RPMI7951 (cell line): ENCODE measurements at regions not wholly inside any gene's neighbourhood (a gene's known extent, or its start where the extent isn't known, plus 50 kb on each side); places are given as distances from the start of the nearest gene placed in this dataset.

Source experiments
- DNase-seq: peaks from one replicate; pipeline ENCODE4 v3.0.0-alpha.2; 2012; ENCODE audit warnings: low read depth

DNA sequence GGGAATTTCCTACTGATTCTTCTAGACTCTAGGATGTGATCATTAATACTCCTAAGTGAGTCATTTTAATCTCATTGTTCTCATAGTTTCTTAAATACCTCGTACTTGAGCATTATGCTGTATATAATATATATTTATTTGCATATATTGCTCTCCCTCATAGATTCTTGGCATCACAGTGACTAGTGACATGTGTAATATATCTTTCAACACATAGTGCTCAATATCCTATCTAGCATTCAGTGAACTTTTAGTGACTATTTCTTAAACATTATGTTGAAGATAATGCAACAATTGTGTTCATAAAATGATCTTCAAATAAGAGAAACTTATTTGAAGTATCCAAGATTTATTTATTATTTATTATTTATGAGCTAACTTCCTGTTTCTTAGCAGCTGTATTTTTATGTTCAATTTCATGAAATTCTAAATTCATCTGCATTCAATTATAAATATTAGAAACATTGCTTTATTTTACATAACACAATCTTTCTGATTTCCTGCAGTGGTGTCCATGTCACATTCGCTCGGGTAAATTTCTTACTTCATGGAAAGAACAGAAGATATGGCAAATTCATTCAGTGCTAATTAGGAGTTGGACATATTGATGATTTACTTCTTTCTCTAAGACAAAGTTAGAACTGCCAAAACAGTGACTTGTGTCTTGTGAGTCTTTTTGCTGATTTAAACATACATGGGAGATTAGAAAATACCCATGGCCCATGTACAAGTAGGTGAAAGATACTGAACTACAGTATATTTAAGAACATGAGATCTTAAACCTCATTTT lies 1095.5 kb upstream of the IGFBP7 start:
- no peak for DNase-seq

GRCh38 chr4:58192217-58192616 lies 1082.0 kb upstream of the IGFBP7 start:
- DNase-seq: no peak

DNA sequence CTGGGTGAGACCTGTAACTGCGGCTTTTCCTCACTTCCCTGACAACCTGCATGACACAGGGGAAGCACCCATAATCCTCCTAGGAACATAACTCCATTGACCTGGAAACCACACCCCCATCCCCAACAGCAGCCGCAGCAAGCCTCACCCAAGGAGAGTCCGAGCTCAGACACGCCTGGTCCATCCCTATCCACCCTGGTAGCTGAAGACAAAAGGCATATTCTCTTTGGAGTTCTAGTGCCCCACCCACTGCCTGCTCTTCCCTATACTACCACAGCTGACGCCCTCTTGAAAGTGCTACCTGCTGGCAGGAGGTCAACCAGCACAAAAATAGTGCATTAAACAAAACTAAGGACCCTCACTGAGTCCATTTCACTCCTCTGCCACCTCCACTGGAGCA lies 1080.9 kb upstream of the IGFBP7 start:
- DNase-seq: no peak

- no peak for DNase-seq
Observed at GRCh38 chr4:58188316-58188715, 1078.1 kb upstream of the IGFBP7 start.

- no peak for DNase-seq
Observed at GRCh38 chr4:58175024-58175423, 1064.8 kb upstream of the IGFBP7 start.

GRCh38 chr4:58166490-58166889 lies 1056.3 kb upstream of the IGFBP7 start:
- DNase-seq: no peak

DNA sequence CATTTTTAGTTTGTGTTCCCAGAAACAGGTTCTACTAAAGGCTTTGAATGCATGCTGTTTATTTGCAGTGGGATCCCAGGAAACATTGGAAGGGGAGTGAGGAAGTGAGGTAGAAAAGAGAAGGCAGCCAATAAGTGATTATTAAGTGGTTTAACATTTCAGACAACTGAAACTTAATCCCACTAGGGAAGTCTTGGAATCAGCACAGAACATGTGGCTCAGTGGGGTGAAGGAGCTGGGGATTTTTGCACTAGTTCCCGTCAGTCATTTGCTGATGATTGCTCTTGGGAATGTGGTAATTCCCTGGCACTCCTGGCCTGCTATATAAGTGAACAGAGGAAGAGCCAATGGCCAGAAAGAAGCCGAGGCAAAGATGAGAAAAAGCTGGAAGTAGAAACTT lies 1053.0 kb upstream of the IGFBP7 start:
- no peak for DNase-seq

DNA sequence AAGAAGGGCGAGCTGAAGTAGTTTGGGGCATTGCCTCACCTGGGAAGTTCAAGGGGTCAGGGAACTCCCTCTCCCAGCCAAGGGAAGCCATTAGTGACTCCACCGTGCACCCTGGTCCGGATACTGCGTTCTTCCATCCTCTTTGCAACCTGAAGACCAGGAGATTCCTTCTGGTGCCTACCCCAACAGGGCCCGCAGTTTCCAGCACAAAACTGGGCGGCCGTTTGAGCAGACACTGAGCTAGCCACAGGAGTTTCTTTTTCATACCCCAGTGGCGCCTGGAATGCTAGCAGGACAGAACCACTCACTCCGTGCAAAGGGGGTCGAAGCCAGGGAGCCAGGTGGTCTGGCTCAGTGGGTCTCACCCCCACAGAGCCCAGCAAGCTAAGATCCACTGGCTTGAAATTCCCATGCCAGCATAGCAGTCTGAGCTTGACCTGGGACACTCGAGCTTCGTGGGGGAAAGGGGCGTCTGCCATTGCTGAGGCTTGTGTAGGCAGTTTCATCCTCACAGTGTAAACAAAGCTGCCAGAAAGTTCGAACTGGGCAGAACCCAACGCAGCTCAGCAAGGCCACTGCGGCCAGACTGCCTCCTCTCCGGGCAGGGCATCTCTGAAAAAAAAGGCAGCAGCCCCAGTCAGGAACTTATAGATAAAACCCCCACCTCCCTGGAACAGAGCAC lies 1039.4 kb upstream of the IGFBP7 start:
- DNase-seq: no peak

DNA sequence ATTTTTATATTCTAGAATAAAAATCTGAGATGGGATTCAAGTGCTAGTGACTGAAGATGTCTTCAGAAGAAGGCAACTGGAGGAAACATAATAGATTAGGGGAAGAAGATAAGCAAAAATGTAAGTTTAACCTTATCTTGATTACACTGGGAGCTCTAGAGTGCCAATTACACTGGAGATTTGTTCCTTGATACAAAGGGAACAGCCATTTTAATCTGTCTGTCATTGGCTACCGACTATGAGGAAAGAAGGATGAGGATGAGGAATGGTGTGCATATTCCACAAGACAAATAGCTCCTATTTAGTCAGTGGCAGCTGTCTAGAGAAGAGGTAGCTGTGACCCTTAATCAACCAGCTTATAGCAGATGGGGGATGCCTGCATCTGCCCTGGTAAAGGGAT lies 1034.5 kb upstream of the IGFBP7 start:
- DNase-seq: no peak

GRCh38 chr4:58138786-58139668 lies 1028.8 kb upstream of the IGFBP7 start:
- DNase-seq: no peak

GRCh38 chr4:58136604-58137003 lies 1026.4 kb upstream of the IGFBP7 start:
- no peak for DNase-seq

DNA sequence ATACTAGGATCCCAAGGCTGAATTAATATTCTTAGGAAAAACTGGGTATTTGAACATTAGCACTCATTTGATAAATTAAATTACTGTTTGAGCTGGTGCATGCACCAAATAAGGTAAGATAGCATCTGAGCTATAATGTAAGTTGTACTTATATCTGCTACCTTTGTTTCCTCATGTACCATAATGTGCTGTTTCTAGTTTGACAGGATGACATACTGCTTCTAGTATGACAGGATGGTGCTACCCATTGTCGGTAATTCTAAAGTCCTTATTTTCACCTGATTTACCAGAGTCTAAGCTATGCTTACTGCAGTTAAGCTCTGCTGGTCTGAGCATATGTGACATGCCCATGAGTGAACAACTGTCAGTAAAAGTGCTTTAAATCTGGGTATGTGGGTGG lies 1017.5 kb upstream of the IGFBP7 start:
- DNase-seq: no peak

- no peak for DNase-seq
Observed at GRCh38 chr4:58119298-58119697, 1009.1 kb upstream of the IGFBP7 start.

DNA sequence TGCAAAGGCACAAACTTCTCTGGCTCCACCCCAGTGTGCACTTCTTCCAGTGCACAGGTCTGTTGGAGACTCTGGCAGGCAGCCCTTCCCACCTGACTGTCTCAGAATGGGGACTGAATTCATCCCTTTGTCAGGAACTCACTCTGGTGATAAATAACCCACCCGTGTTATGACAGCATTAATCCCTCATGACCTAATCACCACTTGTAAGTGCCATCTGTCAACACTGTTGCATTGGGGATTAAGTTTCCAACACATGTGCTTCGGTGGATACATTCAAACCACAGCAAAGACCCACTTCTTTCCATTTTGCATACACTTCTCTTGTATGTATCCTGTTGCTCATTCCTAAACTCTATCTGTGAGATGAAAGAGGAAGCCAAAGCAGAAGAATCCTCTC lies 1002.9 kb upstream of the IGFBP7 start:
- DNase-seq: no peak

DNA sequence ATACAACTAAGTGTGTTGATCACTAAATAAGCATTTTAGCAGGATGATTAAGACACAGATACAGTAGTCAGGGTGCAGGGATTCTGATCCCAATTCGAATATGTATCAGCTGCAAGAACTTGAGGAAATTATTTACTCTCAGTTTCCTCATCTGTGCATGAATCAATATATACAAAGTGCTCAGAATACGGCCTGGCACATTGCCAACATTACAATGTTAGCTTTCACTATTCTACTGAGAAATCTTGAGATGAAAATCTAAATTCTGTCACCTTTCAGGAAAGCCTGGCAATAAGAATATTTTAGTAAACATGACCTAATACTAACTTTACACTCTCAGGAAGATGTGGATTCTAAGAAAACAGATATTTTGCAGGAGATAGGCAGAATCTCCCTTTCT lies 1001.6 kb upstream of the IGFBP7 start:
- DNase-seq: no peak

- DNase-seq: no peak
Observed at GRCh38 chr4:58093352-58093751, 983.2 kb upstream of the IGFBP7 start.

DNA sequence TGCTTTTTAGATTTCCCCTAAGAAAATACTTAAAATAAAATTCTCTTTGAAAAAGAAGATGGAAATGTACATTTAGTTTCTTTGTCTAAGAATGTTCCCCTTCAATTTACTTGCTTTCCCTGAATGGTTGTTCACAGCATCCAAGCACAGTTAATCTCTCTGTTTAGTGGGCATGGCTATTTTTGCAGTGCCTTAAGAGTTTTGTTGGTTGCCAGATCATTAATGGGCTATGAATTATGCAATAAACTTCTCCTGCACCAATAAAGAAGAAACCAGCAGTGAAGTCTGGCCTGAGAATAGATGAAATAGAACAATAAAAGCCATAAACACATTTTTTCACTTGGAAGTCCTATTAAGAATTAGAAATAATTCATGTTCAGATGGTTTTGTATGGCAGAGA lies 980.4 kb upstream of the IGFBP7 start:
- DNase-seq: no peak

DNA sequence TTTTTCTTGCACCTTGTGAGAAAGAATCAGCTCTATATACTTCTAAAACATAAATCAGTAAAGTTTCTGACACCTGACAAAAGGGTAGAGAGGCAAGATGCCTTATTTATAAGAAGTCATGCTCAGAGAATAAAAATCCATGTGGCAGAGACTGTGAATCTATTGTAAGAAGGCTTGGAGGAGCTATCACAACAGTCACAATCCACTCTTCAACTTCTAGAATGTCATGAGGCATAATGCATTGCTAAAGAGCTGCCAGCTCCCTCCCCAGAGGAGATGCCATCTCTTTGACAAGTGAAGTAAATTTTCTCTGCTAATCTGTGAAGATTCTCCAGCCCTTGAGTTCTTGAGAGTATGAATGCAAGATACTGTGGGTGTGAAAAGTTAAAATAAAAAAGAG lies 971.2 kb upstream of the IGFBP7 start:
- DNase-seq: no peak

DNA sequence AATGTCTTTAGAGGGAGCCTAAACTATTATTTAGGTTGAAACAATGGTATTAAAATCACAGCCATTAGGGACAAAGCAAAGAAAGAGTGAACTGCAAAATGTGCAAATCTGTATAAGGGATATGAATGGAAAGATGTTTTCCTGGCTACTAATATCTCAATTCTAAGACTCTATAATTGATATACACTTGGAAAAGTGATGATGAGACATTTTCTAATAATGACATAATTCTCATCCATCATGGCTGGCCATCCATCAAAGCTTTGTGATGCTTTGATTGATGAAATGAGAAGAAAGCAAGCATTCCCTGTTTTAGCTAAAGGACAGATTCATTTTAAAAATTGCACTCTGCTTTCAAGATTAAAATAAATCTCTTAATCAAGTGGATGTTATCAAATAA lies 965.5 kb upstream of the IGFBP7 start:
- DNase-seq: no peak

DNA sequence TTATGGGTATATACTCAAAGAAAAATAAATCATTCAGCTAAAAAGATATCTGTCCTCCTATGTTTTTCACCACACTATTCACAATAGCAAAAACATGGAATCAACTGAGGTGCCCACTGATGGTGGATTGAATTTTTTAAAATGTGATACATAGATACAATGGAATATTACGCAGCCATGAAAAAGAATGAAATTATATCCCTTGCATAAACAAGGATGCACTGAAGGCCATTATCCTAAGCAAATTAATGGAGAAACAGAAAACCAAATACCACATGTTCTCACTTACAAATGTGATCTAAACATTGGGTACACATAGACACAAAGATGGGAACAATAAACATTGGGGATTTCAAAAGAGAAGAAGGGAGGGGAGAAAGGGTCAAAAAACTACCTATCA lies 964.2 kb upstream of the IGFBP7 start:
- no peak for DNase-seq

GRCh38 chr4:58070726-58071125 lies 960.5 kb upstream of the IGFBP7 start:
- DNase-seq: no peak

DNA sequence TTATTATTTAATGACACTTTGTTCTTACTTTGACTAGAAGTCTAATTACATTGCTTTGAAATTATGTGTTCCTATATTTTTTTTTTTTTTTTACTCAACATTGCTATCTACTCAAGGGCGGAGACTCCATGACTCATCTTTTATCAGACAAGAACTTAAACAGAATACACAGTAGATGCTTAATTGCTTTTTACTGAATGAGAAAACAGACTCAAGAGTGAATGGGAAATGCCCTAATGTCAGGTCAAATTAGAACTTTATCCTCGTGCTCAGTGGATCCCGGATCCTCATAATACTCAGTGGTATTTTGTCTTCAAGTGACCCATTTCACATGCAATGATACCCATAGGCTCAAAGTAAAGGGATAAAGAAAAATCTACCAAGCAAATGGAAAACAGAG lies 954.5 kb upstream of the IGFBP7 start:
- no peak for DNase-seq
